Adrenal gland (tissue), 9 donors: ENCODE measurements at regions not wholly inside any gene's neighbourhood (a gene's known extent, or its start where the extent isn't known, plus 50 kb on each side); places are given as distances from the start of the nearest gene placed in this dataset.
"Not testable (repeated sequence)": the region's sequence is repeated elsewhere in the genome, so short reads cannot be mapped to it uniquely, and the experiment has no call there.

Experiments
- DNase-seq, 7 donors: peaks; one replicate each; pipeline ENCODE4 v3.0.0-alpha.2; 2019 to 2020
- H3K27ac ChIP-seq, 5 donors: fragments of 200-600 bp; sonication (generic) in 4 of 5; 1 replicate in 3 of 5; 2 replicates in 2 of 5; pipeline versions ENCODE4 v1.5.1 to v1.8.0; 2016 to 2020; ENCODE audit warnings: mild to moderate bottlenecking in 1 of 5
- H3K27me3 ChIP-seq: fragments of 200-600 bp; 2 replicates; pipeline ENCODE4 v1.8.0; 2021
- H3K36me3 ChIP-seq, 2 donors: fragments of 200-600 bp; replicated peaks in 1 of 2; 1 replicate in 1 of 2; 2 replicates in 1 of 2; pipeline versions ENCODE4 v1.5.1 to v1.8.0; 2018 to 2022
- H3K4me1 ChIP-seq, 2 donors: fragments of 200-600 bp; replicated peaks in 1 of 2; 1 replicate in 1 of 2; 2 replicates in 1 of 2; pipeline versions ENCODE4 v1.5.1 to v1.8.0; 2018 to 2021
- H3K4me3 ChIP-seq, 4 donors: fragments of 200-600 bp; sonication (generic) in 3 of 4; one replicate each; pipeline ENCODE4 v1.5.1; 2016 to 2018
- H3K9me3 ChIP-seq, 3 donors: fragments of 200-600 bp; sonication (generic) in 1 of 3; replicated peaks in 1 of 3; 1 replicate in 2 of 3; 2 replicates in 1 of 3; pipeline versions ENCODE4 v1.5.1 to v1.8.0; 2016 to 2021
- CTCF ChIP-seq, 6 experiments: fragments of 450-650 bp in 4 of 6; fragments of 200-600 bp in 2 of 6; sonication (generic) in 1 of 6; IDR thresholded peaks; 1 replicate in 5 of 6; 2 replicates in 1 of 6; pipeline versions ENCODE4 v1.5.1 to v1.8.0; 2016 to 2021; ENCODE audit warnings: antibody characterized with exemption in 6 of 6, mild to moderate bottlenecking in 2 of 6, moderate library complexity in 1 of 6
- POLR2A ChIP-seq, 2 donors: fragments of 450-650 bp; IDR thresholded peaks; one replicate each; pipeline ENCODE4 v1.6.1; 2017; ENCODE audit warnings: antibody characterized with exemption in 2 of 2, mild to moderate bottlenecking in 2 of 2, moderate library complexity in 1 of 2
- WGBS, 4 donors: extraction: QIAGEN DNeasy Blood & Tissue Kit in 2 of 4; methylation state at CpG; one replicate each; pipeline versions ENCODE4 v1.1.5 to v1.1.7; 2013 to 2017; 5-methylcytosine and 5-hydroxymethylcytosine counted together
- intact Hi-C, 2 donors: fragments of 100-400 bp; cut with DNase I; formaldehyde crosslinking; loops; one replicate each; pipeline versions ENCODE4 v1.14.1 to v1.15.0; 2022 to 2023
- donor health status: healthy with polysubstance abuse.
- donor health status: Bipolar disorder and iron deficiency.
- donor health status: DM: yes; HTN: yes; CAD: no.
- donor health status: DM: no; HTN: no; CAD: no.
- donor health status: DM: no; HTN: no; CAD: no.

- H3K9me3 ChIP-seq: no peaks in the 10 kb centered on the region
- H3K4me1 ChIP-seq: peaks cover 4 to 17% of the 10 kb centered on the region in 2 donors
- DNase-seq: no peak
- TF ChIP-seq CTCF (IDR thresholded peaks at IDR 0.05) (no peak), POLR2A (IDR thresholded peaks at IDR 0.05) (no peak)
- intact Hi-C loops: loop anchor here in 1 of 2 donors (10.0 kb wide), 1 partner anchor 49 kb away; no protein-coding TSS in a partner anchor
- 85 to 93% (median 92%) methylated on average over 2 of the region's 2 CpGs for WGBS, 4 donors
- no peaks in the 10 kb centered on the region for H3K36me3 ChIP-seq
- no peak overlapping the region for H3K4me3 ChIP-seq
- no peaks in the 10 kb centered on the region for H3K27me3 ChIP-seq
- H3K27ac ChIP-seq: no peak overlapping the region
Measured at GRCh38 chr15:92825985-92826384, 74.1 kb upstream of the CHD2 start.

GRCh38 chr15:92827991-92828390 is 72.1 kb upstream of the CHD2 start:
- H3K4me3 ChIP-seq, H3K9me3 ChIP-seq, H3K36me3 ChIP-seq, H3K27ac ChIP-seq, DNase-seq, H3K27me3 ChIP-seq: not testable (repeated sequence)
- 96 to 98% (median 97%) methylated on average over 10 of the region's 10 CpGs for WGBS, 4 donors
- intact Hi-C loops: loop anchor here in 1 of 2 donors (10.0 kb wide), 1 partner anchor 47 kb away; no protein-coding TSS in a partner anchor
- peaks cover 22 to 32% of the 10 kb centered on the region in 2 donors for H3K4me1 ChIP-seq

- TF ChIP-seq POLR2A (IDR thresholded peaks at IDR 0.05) (no peak), CTCF (IDR thresholded peaks at IDR 0.05) (no peak)
- intact Hi-C loops: loop anchor here (5.0 to 10.0 kb wide), 2 partner anchors 45 to 47 kb away; no protein-coding TSS in a partner anchor
- WGBS, 4 donors: 86 to 94% (median 90%) methylated on average over 3 of the region's 3 CpGs
- no peak overlapping the region for H3K4me3 ChIP-seq
- no peaks in the 10 kb centered on the region for H3K27me3 ChIP-seq
- peaks cover 25 to 39% of the 10 kb centered on the region in 2 donors for H3K4me1 ChIP-seq
- H3K27ac ChIP-seq: peak overlapping the region in 1 of 5 donors; percentile 96
- no peak for DNase-seq
- no peaks in the 10 kb centered on the region for H3K36me3 ChIP-seq
- no peaks in the 10 kb centered on the region for H3K9me3 ChIP-seq
Measured at GRCh38 chr15:92829875-92830274, 70.2 kb upstream of the CHD2 start.

GRCh38 chr15:92831336-92831654 is 68.8 kb upstream of the CHD2 start:
- no peaks in the 10 kb centered on the region for H3K27me3 ChIP-seq
- no peaks in the 10 kb centered on the region for H3K36me3 ChIP-seq
- WGBS, 4 donors: 11 to 19% (median 16%) methylated on average over 3 of the region's 3 CpGs
- DNase-seq: no peak
- no peaks in the 10 kb centered on the region for H3K9me3 ChIP-seq
- peak overlapping the region; percentile 82 to 96 (median 92) for H3K27ac ChIP-seq
- intact Hi-C loops: loop anchor here in 1 of 2 donors (5.0 kb wide), 1 partner anchor 46 kb away; no protein-coding TSS in a partner anchor
- H3K4me1 ChIP-seq: peaks cover 25 to 39% of the 10 kb centered on the region in 2 donors
- no peak for TF ChIP-seq POLR2A (IDR thresholded peaks at IDR 0.05)
- no peak for TF ChIP-seq CTCF (IDR thresholded peaks at IDR 0.05)
- H3K4me3 ChIP-seq: peak overlapping the region in 1 of 4 donors; percentile 22

- peak; percentile 83 to 97 (median 91) for DNase-seq
- WGBS, 4 donors: 0 to 4% (median 0%) methylated on average over 7 to 10 of the region's 10 CpGs
- intact Hi-C loops: loop anchor here in 1 of 2 donors (5.0 kb wide), 1 partner anchor 46 kb away; no protein-coding TSS in a partner anchor
- peaks cover 25 to 39% of the 10 kb centered on the region in 2 donors for H3K4me1 ChIP-seq
- no peaks in the 10 kb centered on the region for H3K36me3 ChIP-seq
- H3K9me3 ChIP-seq: no peaks in the 10 kb centered on the region
- H3K4me3 ChIP-seq: peak overlapping the region in 1 of 4 donors; percentile 22
- H3K27ac ChIP-seq: peak overlapping the region; percentile 82 to 96 (median 92)
- no peaks in the 10 kb centered on the region for H3K27me3 ChIP-seq
- TF ChIP-seq CTCF (IDR thresholded peaks at IDR 0.05) (no peak), POLR2A (IDR thresholded peaks at IDR 0.05) (peak; percentile 48 to 92)
Measured at GRCh38 chr15:92831655-92832328, 68.3 kb upstream of the CHD2 start.
